IMR-90 (cell line): ENCODE measurements at regions not wholly inside any gene's neighbourhood (a gene's known extent, or its start where the extent isn't known, plus 50 kb on each side); places are given as distances from the start of the nearest gene placed in this dataset.

Source experiments
- ATAC-seq: fragments of 200-7000 bp; cut with Tn5 transposase; 2 replicates; pipeline ENCODE4 v1.9.1; 2020; ENCODE audit warnings: low read depth, mild to moderate bottlenecking, moderate library complexity
- BruUV-seq: library from RNA; stranded (reverse); fragments of 400-500 nt; replicated peaks from 2 replicates; lab custom pipeline; 2021; lab: Mats Ljungman, UMichigan
- CTCF ChIA-PET: fragments of 300-600 bp; formaldehyde crosslinking; extraction: SDS; loops from one replicate; lab custom pipeline; 2021; ENCODE audit warnings: antibody characterized with exemption; lab: Yijun Ruan, JAX
- POLR2A ChIA-PET: fragments of 300-600 bp; sonication (Branson Sonifier 250); formaldehyde crosslinking; loops from one replicate; lab custom pipeline; 2022; ENCODE audit warnings: antibody characterized with exemption; ENCODE audit not compliant: unreplicated experiment; lab: Charles Lee
- DNase-seq: peaks from one replicate; pipeline ENCODE4 v3.0.0; 2013
- H2AFZ ChIP-seq: replicated peaks from 2 replicates; pipeline ENCODE3; 2013; ENCODE audit warnings: low read length, mild to moderate bottlenecking; ENCODE audit not compliant: poor library complexity
- H2AK5ac ChIP-seq: 2 replicates; pipeline ENCODE4 v1.6.1; 2013; ENCODE audit warnings: low read depth, low read length, inconsistent platforms
- H2AK9ac ChIP-seq: replicated peaks from 2 replicates; pipeline ENCODE3; 2013; ENCODE audit warnings: mild to moderate bottlenecking, low read depth, low read length, moderate library complexity; ENCODE audit not compliant: poor library complexity
- H2BK120ac ChIP-seq: 2 replicates; pipeline ENCODE4 v1.6.1; 2013; ENCODE audit warnings: low read depth, low read length, inconsistent platforms
- H2BK15ac ChIP-seq: 3 replicates; pipeline ENCODE4 v1.6.1; 2013; ENCODE audit warnings: low read depth, low read length, inconsistent platforms
- H2BK20ac ChIP-seq: 2 replicates; pipeline ENCODE4 v1.6.1; 2013; ENCODE audit warnings: low read depth, mild to moderate bottlenecking, inconsistent platforms, low read length, moderate library complexity
- H2BK5ac ChIP-seq: 2 replicates; pipeline ENCODE4 v1.6.1; 2013; ENCODE audit warnings: mild to moderate bottlenecking, low read depth, low read length, inconsistent platforms; ENCODE audit not compliant: poor library complexity, severe bottlenecking
- H3K14ac ChIP-seq: replicated peaks from 2 replicates; pipeline ENCODE4 v1.6.1; 2013; ENCODE audit warnings: low read depth, low read length, inconsistent platforms
- H3K18ac ChIP-seq: 2 replicates; pipeline ENCODE4 v1.6.1; 2013; ENCODE audit warnings: low read depth, low read length, control low read depth
- H3K23ac ChIP-seq: 2 replicates; pipeline ENCODE4 v1.6.1; 2013; ENCODE audit warnings: low read depth, low read length, inconsistent platforms
- H3K27ac ChIP-seq: 2 replicates; pipeline ENCODE4 v1.5.1; 2013; ENCODE audit warnings: mild to moderate bottlenecking, control low read depth, low read length; ENCODE audit not compliant: insufficient read depth
- H3K27me3 ChIP-seq: 2 replicates; pipeline ENCODE4 v1.6.1; 2013; ENCODE audit warnings: low read length; ENCODE audit not compliant: control insufficient read depth, insufficient read depth
- H3K36me3 ChIP-seq: 2 replicates; pipeline ENCODE4 v1.6.1; 2013; ENCODE audit warnings: low read length, mixed read lengths; ENCODE audit not compliant: control insufficient read depth, insufficient read depth
- H3K4ac ChIP-seq: 2 replicates; pipeline ENCODE4 v1.6.1; 2013; ENCODE audit warnings: low read depth, low read length, inconsistent platforms
- H3K4me1 ChIP-seq: 2 replicates; pipeline ENCODE4 v1.6.1; 2013; ENCODE audit warnings: low read length, mixed read lengths; ENCODE audit not compliant: control insufficient read depth, insufficient read depth
- H3K4me2 ChIP-seq: 2 replicates; pipeline ENCODE4 v1.6.1; 2013; ENCODE audit warnings: low read depth, mild to moderate bottlenecking, control low read depth, low read length, moderate library complexity
- H3K4me3 ChIP-seq: 2 replicates; pipeline ENCODE4 v1.5.1; 2013; ENCODE audit warnings: low read depth, mild to moderate bottlenecking, control low read depth, low read length, moderate library complexity; ENCODE audit not compliant: insufficient read depth
- H3K56ac ChIP-seq: 2 replicates; pipeline ENCODE4 v1.6.1; 2013; ENCODE audit warnings: low read length, inconsistent platforms; ENCODE audit not compliant: insufficient read depth; ENCODE audit errors: extremely low read depth
- H3K79me1 ChIP-seq, 2 experiments: 2 replicates each; pipeline ENCODE4 v1.6.1; 2013; ENCODE audit warnings: low read length in 2 of 2, inconsistent platforms in 1 of 2, low read depth in 1 of 2
- H3K9ac ChIP-seq: 2 replicates; pipeline ENCODE4 v1.6.1; 2013; ENCODE audit warnings: low read depth, low read length, control low read depth
- H3K9me1 ChIP-seq: 2 replicates; pipeline ENCODE4 v1.6.1; 2013; ENCODE audit warnings: low read length, inconsistent platforms; ENCODE audit not compliant: insufficient read depth
- H3K9me3 ChIP-seq: 2 replicates; pipeline ENCODE4 v1.6.1; 2013; ENCODE audit warnings: low read length; ENCODE audit not compliant: control insufficient read depth, insufficient read depth
- H4K20me1 ChIP-seq: 2 replicates; pipeline ENCODE4 v1.6.1; 2013; ENCODE audit warnings: low read length, inconsistent platforms; ENCODE audit not compliant: insufficient read depth
- H4K5ac ChIP-seq: 2 replicates; pipeline ENCODE4 v1.6.1; 2013; ENCODE audit warnings: mild to moderate bottlenecking, low read depth, low read length, control low read depth
- H4K8ac ChIP-seq, 2 experiments: 2 replicates each; pipeline ENCODE4 v1.6.1; 2013; ENCODE audit warnings: low read depth in 2 of 2, low read length in 2 of 2, control low read depth in 1 of 2, inconsistent platforms in 1 of 2
- H4K91ac ChIP-seq: 2 replicates; pipeline ENCODE4 v1.6.1; 2013; ENCODE audit warnings: low read depth, low read length, inconsistent platforms; ENCODE audit not compliant: insufficient read depth
- CEBPB ChIP-seq: IDR thresholded peaks from 2 replicates; pipeline ENCODE4 v1.6.1; 2012; ENCODE audit warnings: low read depth, low read length, improper control_type of control experiment
- FOS ChIP-seq: fragments of 150-350 bp; IDR thresholded peaks from 2 replicates; pipeline ENCODE4 v1.6.1; 2016; ENCODE audit warnings: low read depth, low read length
- MAFK ChIP-seq: IDR thresholded peaks from 2 replicates; pipeline ENCODE4 v1.6.1; 2012; ENCODE audit warnings: low read depth, low read length, improper control_type of control experiment
- POLR2A ChIP-seq: IDR thresholded peaks from 2 replicates; pipeline ENCODE4 v1.6.1; 2012; ENCODE audit warnings: mild to moderate bottlenecking, low read depth, low read length
- RAD21 ChIP-seq: IDR thresholded peaks from 2 replicates; pipeline ENCODE4 v1.6.1; 2012; ENCODE audit warnings: low read length, improper control_type of control experiment
- RCOR1 ChIP-seq: IDR thresholded peaks from 2 replicates; pipeline ENCODE4 v1.6.1; 2012; ENCODE audit warnings: mild to moderate bottlenecking, low read length, improper control_type of control experiment; ENCODE audit not compliant: insufficient replicate concordance
- RFX5 ChIP-seq: IDR thresholded peaks from 2 replicates; pipeline ENCODE4 v1.8.0; 2012; ENCODE audit warnings: low read depth, mild to moderate bottlenecking, low read length, moderate library complexity
- whole genome bisulfite sequencing, 2 experiments: methylation state at CpG; one replicate each; pipeline versions ENCODE4 v1.1.5 to v1.1.7; 2013; ENCODE audit warnings: missing lambda C conversion rate in 2 of 2; ENCODE audit not compliant: insufficient read length in 1 of 2; ENCODE audit errors: extremely low coverage in 2 of 2; 5-methylcytosine and 5-hydroxymethylcytosine counted together
- dilution Hi-C: fragments of 300-500 bp; cut with HindIII; formaldehyde crosslinking; loops from one replicate; pipeline ENCODE4 v1.14.3; 2018; ENCODE audit warnings: low sequenced_read_pairs; ENCODE audit not compliant: unreplicated experiment
- in situ Hi-C: fragments of 300-500 bp; cut with MboI; formaldehyde crosslinking; loops from 3 replicates; pipeline ENCODE4 v1.14.3; 2019; ENCODE audit warnings: low sequenced_read_pairs, inconsistent platforms, mixed read lengths
- intact Hi-C: fragments of 100-400 bp; cut with micrococcal nuclease; formaldehyde crosslinking; loops from 2 replicates; pipeline ENCODE4 v1.10.0; 2022
- TF ChIP-seq, protein P1 (sequence below): fragments of 150-350 bp; IDR thresholded peaks from 2 replicates; pipeline ENCODE4 v1.6.1; 2016; ENCODE audit warnings: low read depth, mild to moderate bottlenecking, low read length, moderate library complexity, borderline replicate concordance
- TF ChIP-seq, protein P2 (sequence below): conservative IDR thresholded peaks from 2 replicates; pipeline ENCODE4 v1.5.1; 2012; ENCODE audit warnings: mild to moderate bottlenecking, low read depth, low read length, improper control_type of control experiment

DNA sequence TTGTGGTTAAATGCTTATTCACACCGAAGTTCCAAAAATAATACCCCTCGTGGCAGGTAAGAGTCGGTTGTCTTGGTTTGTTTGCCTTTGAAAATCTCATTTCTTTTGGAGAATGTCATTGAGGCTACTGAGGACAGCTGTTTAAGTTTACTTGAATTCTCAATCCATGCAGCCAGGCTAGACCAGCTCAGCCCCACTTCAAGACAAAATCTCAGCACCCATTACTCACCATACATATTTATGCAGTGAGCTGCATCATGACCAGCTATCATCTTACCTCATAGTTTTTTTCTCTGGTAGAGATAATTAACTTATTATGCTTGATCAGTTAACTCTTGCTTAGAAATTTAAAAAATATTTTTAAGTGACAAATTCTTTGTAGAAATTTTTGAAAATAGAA is 115.9 kb downstream of the HAUS1 start:
- Histone ChIP-seq H2AFZ (no peak overlapping the region), H3K36me3 (peaks cover 8% of the 10 kb centered on the region), H3K56ac (no peak overlapping the region), H3K4ac (no peak overlapping the region), H2BK20ac (no peak overlapping the region), H2AK9ac (no peak overlapping the region), H2BK15ac (no peak overlapping the region), H3K27me3 (no peaks in the 10 kb centered on the region), H3K9me3 (no peaks in the 10 kb centered on the region), H4K91ac (no peak overlapping the region), H3K23ac (no peak overlapping the region), H4K8ac (no peak overlapping the region), H3K4me1 (peaks cover 6% of the 10 kb centered on the region), H3K14ac (peak overlapping the region; percentile 19; the same call in 1 of the 2 replicates), H2AK5ac (no peak overlapping the region), H3K27ac (no peak overlapping the region), H3K18ac (no peak overlapping the region; the same call in 1 of the 2 replicates), H3K9ac (no peak overlapping the region), H3K4me2 (peak overlapping the region; percentile 88; the same call in 1 of the 2 replicates), H3K9me1 (peaks cover 3% of the 10 kb centered on the region; the same call in 1 of the 2 replicates), H3K79me1 (peaks cover 26 to 59% of the 10 kb centered on the region in 2 experiments), H2BK120ac (no peak overlapping the region), H2BK5ac (peak overlapping the region; percentile 82), H4K5ac (no peak overlapping the region), H3K4me3 (no peak overlapping the region), H4K20me1 (peaks cover 5% of the 10 kb centered on the region; the same call in 1 of the 2 replicates)
- dilution Hi-C loops (no loop called here), in situ Hi-C loops (no loop called here), intact Hi-C loops (no loop called here)
- ChIA-PET CTCF (interaction anchor here (1.1 to 3.1 kb wide), 2 partner anchors 47 to 438 kb away, joined by 3 to 18 read pairs; a partner anchor contains a TSS), POLR2A (interaction anchor here (0.7 kb wide), 1 partner anchor 19 kb away, joined by 3 read pairs; no protein-coding TSS in a partner anchor)
- no CpG with 5 or more reads among the region's 3 CpGs for WGBS, 2 experiments
- peak; percentile 92 for DNase-seq
- ATAC-seq: peak; percentile 99
- no TSS peak for BruUV-seq
- TF ChIP-seq FOS (peak; percentile 46; the same call in 1 of the 2 replicates), POLR2A (no peak), CEBPB (peak; percentile 16; the same call in 1 of the 2 replicates), RFX5 (no peak), RCOR1 (peak; percentile 47), RAD21 (no peak), MAFK (no peak)
- TF ChIP-seq, protein P1, sequence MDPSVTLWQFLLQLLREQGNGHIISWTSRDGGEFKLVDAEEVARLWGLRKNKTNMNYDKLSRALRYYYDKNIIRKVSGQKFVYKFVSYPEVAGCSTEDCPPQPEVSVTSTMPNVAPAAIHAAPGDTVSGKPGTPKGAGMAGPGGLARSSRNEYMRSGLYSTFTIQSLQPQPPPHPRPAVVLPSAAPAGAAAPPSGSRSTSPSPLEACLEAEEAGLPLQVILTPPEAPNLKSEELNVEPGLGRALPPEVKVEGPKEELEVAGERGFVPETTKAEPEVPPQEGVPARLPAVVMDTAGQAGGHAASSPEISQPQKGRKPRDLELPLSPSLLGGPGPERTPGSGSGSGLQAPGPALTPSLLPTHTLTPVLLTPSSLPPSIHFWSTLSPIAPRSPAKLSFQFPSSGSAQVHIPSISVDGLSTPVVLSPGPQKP: no peak
- TF ChIP-seq, protein P2, sequence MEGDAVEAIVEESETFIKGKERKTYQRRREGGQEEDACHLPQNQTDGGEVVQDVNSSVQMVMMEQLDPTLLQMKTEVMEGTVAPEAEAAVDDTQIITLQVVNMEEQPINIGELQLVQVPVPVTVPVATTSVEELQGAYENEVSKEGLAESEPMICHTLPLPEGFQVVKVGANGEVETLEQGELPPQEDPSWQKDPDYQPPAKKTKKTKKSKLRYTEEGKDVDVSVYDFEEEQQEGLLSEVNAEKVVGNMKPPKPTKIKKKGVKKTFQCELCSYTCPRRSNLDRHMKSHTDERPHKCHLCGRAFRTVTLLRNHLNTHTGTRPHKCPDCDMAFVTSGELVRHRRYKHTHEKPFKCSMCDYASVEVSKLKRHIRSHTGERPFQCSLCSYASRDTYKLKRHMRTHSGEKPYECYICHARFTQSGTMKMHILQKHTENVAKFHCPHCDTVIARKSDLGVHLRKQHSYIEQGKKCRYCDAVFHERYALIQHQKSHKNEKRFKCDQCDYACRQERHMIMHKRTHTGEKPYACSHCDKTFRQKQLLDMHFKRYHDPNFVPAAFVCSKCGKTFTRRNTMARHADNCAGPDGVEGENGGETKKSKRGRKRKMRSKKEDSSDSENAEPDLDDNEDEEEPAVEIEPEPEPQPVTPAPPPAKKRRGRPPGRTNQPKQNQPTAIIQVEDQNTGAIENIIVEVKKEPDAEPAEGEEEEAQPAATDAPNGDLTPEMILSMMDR: no peak
